GM12891 (cell line): ENCODE measurements at regions not wholly inside any gene's neighbourhood (a gene's known extent, or its start where the extent isn't known, plus 50 kb on each side); places are given as distances from the start of the nearest gene placed in this dataset.

Source experiments
- DNase-seq: peaks from one replicate; pipeline ENCODE4 v3.0.0; 2011; ENCODE audit warnings: low spot score; ENCODE audit not compliant: insufficient read length
- FAIRE-seq: peaks from 2 replicates; lab custom pipeline; 2011; peaks lifted over from hg19 to GRCh38; lab: Jason Lieb, UNC
- PAX5 ChIP-seq: IDR thresholded peaks from 2 replicates; pipeline ENCODE4 v1.6.1; 2011; ENCODE audit warnings: low read length, moderate library complexity, mild to moderate bottlenecking; ENCODE audit not compliant: insufficient read depth, severe bottlenecking
- POLR2A ChIP-seq: IDR thresholded peaks from 2 replicates; pipeline ENCODE4 v1.6.1; 2011; ENCODE audit warnings: low read depth, low read length, control low read depth
- POLR2AphosphoS5 ChIP-seq: IDR thresholded peaks from 2 replicates; pipeline ENCODE4 v1.6.1; 2011; ENCODE audit warnings: low read depth, low read length, control low read depth
- POU2F2 ChIP-seq: IDR thresholded peaks from 2 replicates; pipeline ENCODE4 v1.6.1; 2011; ENCODE audit warnings: low read depth, mild to moderate bottlenecking, control low read depth, low read length, moderate library complexity
- SPI1 ChIP-seq: IDR thresholded peaks from 2 replicates; pipeline ENCODE4 v1.6.1; 2011; ENCODE audit warnings: low read depth, low read length, control low read depth
- TAF1 ChIP-seq: IDR thresholded peaks from 2 replicates; pipeline ENCODE4 v1.6.1; 2011; ENCODE audit warnings: low read depth, low read length, control low read depth

DNA sequence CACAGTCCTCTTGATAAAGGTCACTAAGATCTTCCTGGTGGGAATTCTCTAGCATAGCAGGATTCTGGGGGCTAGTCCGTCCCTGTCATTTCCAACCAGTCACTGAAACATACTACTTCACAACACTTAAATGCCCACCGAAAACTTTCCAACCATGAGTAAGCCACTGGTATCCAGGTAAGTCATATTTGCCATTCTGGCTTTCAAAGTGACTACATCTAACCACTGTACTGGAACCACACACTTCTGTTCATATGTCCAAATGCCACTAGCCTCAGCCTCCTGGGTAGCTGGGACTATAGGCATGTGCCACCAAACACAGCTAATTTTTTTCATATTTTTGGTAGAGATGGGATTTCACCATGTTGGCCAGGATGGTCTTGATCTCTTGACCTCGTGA is 64.3 kb upstream of the VANGL1 start:
- FAIRE-seq (no peak), DNase-seq (no peak)
- TF ChIP-seq POLR2A (no peak), TAF1 (no peak), SPI1 (no peak), POLR2AphosphoS5 (no peak), POU2F2 (no peak), PAX5 (no peak)

DNA sequence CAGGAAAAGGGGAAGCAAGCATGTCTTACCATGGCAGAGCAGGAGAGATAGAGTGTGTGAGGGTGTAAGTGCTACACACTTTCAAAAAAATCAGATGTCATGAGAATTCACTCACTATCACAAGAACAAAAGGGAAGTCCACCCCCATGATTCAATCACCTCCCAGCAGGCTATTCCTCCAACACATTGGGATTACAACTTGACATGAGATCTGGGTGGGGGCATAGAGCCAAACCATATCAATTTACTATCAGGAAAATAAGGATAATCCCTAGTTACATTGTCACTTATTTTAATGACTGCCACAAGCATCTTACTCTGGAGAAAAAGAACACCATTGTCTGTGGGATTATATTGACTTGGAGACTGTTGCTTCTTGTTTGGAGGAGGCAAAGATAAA is 66.1 kb upstream of the VANGL1 start:
- no peak for FAIRE-seq

DNA sequence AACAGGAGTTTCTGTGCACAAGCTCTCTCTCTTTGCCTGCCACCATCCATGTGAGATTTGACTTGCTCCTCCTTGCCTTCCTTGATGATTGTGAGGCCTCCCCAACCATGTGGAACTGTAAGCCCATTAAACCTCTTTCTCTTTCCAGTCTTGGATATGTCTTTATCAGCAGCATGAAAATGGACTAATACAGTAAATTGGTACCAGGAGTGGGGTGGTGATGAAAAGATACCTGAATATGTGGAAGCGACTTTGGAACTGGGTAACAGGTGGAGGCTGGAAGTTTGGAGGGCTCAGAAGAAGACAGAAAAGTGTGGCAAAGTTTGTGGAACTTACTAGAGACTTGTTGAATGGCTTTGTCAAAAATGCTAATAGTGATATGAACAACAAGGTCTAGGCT is 69.1 kb upstream of the VANGL1 start:
- DNase-seq (no peak), FAIRE-seq (no peak)
- no peak for TF ChIP-seq POU2F2
- TF ChIP-seq POLR2AphosphoS5 = no peak
- no peak for TF ChIP-seq TAF1
- TF ChIP-seq SPI1 = no peak
- TF ChIP-seq PAX5 = no peak
- TF ChIP-seq POLR2A = no peak

More for the DNA sequence above, 66.1 kb upstream of the VANGL1 start:
- no peak for DNase-seq
- TF ChIP-seq POLR2A (no peak), POLR2AphosphoS5 (no peak), SPI1 (no peak), TAF1 (no peak), POU2F2 (no peak), PAX5 (no peak)

DNA sequence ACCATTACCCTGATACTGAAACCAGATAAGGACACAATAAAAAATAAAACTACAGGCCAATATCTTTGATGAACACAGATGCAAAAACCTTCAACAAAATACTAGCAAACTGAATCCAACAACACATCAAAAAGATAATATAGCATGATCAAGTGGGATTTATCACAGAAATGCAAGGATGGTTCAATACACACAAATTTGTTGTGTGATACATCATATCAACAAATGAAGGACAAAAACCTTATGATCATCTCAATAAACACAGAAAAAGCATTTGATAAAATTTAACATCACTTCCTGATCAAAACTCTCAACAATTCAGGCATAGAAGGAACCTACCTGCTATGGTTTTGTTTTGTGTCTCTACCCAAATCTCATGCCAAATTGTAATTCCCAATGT is 74.3 kb upstream of the VANGL1 start:
- FAIRE-seq (no peak), DNase-seq (no peak)
- no peak for TF ChIP-seq PAX5
- TF ChIP-seq POU2F2 = no peak
- TF ChIP-seq SPI1 = no peak
- no peak for TF ChIP-seq POLR2AphosphoS5
- no peak for TF ChIP-seq POLR2A
- TF ChIP-seq TAF1 = no peak

DNA sequence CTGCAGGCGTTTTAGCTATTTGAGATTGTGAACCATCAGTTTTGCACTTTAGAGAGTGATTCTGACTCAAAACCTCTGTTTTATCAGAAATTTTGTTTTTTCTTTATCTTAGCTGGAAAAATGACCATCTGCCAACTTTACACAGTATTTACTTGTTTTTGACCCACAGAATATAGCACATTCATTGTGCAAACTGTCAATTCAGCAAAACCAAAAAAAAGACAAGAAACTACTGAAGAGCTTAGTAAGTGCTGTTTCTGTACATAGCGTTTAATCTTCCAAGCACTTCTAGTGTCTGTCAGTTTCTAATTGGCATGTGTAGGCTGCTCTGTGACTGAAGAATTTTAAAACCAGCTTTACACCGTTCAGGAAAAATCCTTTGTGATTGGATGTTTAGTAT is 76.0 kb upstream of the VANGL1 start:
- FAIRE-seq (no peak), DNase-seq (no peak)
- TF ChIP-seq POU2F2 (no peak), TAF1 (no peak), SPI1 (no peak), POLR2A (no peak), PAX5 (no peak), POLR2AphosphoS5 (no peak)

DNA sequence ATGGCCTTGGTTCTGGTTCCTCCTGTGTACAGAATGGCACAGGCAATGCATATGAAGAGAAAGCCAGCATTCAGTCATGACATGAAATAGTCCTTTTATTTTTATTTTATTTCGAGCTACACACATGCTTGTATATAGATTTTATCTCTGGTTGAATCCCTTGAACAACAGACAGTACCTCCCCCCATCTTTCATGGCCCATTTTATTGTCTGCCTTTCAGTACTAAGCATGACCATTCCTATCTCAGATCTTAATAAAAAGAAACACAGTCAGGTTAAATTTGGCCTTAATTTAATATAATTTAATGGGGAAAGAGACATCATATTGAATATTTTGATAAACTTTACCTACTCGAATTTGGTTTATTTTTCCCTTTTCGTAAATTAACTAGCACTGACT is 76.4 kb upstream of the VANGL1 start:
- no peak for FAIRE-seq
- no peak for TF ChIP-seq TAF1
- no peak for DNase-seq

DNA sequence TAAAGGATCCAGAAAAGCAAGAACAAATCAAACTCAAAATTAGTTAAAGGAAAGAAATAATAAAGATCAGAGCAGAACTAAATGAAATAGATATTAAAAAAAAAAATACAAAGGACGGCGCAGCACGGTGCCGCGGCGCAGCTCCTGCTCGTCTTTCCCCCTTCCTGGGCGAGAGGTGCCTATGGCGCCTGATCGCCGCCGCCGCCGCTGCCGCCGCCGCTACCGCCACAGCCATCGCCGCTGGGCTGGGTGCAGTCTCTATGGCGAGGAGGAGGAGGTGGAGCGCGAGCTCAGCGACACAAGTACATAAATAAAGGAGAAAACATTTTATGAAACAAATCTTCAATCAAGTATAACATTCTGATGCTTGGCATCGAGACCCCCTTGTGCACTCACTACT is 77.6 kb upstream of the VANGL1 start:
- DNase-seq (no peak), FAIRE-seq (no peak)
- TF ChIP-seq POU2F2 (no peak), SPI1 (no peak), POLR2A (no peak), PAX5 (no peak), POLR2AphosphoS5 (no peak), TAF1 (no peak)

DNA sequence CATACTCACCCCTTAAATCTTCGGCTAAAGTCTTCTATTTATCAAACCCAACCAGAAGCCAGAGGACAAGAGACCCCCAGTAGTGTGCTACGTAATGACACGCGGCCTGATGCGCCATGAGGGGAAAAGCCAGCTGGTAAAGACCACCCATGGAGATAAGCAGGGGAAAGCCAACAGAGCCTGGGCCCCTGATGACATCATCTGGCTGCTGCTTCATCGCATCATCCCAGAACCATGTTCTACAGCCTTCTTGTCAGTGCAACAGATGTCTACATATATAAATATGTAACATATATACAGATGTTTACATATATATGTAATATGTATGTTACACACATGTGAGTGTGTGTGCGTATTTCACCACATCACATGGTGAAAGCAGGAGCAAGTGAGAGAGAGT is 81.7 kb upstream of the VANGL1 start:
- TF ChIP-seq TAF1 (no peak), PAX5 (no peak), POU2F2 (no peak), POLR2A (no peak), POLR2AphosphoS5 (no peak), SPI1 (no peak)
- DNase-seq (no peak), FAIRE-seq (no peak)

DNA sequence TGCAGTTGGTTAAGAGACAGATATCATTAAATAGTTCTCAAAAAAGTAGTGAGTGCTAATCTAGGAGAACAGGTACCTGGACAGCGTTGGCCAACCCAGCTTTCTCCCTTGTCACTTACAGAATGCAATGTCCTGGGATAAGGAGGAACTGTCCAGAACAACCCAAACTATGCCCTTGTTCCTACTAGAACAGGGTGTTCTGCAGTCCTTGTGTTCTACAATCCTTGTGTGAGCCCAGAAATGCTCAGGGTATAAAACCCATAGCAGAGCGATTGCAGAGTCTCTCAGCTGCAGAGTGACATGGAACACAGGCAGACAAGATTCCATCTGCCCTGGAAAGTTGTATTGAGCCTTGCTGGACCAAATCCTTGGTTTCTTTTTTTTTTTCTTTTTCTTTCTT is 83.5 kb upstream of the VANGL1 start:
- FAIRE-seq = no peak
- TF ChIP-seq POU2F2 = no peak
- no peak for TF ChIP-seq SPI1
- TF ChIP-seq TAF1 = no peak
- no peak for TF ChIP-seq POLR2A
- no peak for TF ChIP-seq POLR2AphosphoS5
- no peak for TF ChIP-seq PAX5
- DNase-seq = no peak

DNA sequence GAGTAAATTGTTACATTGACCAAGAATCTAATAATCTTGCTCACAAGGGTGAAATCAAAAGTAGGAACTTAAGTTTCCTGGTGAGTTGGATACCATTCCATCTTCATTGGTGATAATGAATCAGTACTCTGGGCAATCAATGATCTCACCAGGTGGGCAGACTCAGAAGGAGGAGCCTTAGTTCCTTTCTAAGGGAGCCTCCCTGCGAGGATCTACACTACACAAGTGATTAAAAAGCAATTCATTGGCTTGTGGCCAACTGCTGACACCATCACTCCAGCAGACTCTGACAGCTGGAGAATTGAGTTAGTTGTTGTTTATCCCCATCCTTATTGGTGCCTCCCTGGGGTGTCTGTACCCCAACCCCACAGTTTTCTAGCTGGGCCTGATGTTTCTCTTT is 84.1 kb upstream of the VANGL1 start:
- TF ChIP-seq POU2F2 = no peak
- no peak for TF ChIP-seq POLR2AphosphoS5
- no peak for TF ChIP-seq SPI1
- no peak for TF ChIP-seq POLR2A
- TF ChIP-seq PAX5 = no peak
- TF ChIP-seq TAF1 = no peak

More for the DNA sequence above, 84.1 kb upstream of the VANGL1 start:
- no peak for FAIRE-seq
- no peak for DNase-seq
